HEK293T (cell line): ENCODE measurements at regions not wholly inside any gene's neighbourhood (a gene's known extent, or its start where the extent isn't known, plus 50 kb on each side); places are given as distances from the start of the nearest gene placed in this dataset.

ENCODE experiments used
- BHLHE40 ChIP-seq: fragments of 450-650 bp; IDR thresholded peaks from 2 replicates; pipeline ENCODE4 v1.6.1; 2016; ENCODE audit warnings: mild to moderate bottlenecking, moderate library complexity, borderline replicate concordance
- FOXM1 ChIP-seq: fragments of 450-650 bp; IDR thresholded peaks from 2 replicates; pipeline ENCODE4 v1.6.1; 2017; ENCODE audit warnings: mild to moderate bottlenecking, borderline replicate concordance
- TARDBP ChIP-seq: fragments of 450-650 bp; IDR thresholded peaks from 2 replicates; pipeline ENCODE4 v1.6.1; 2016

- TF ChIP-seq FOXM1 (no peak), TARDBP (no peak), BHLHE40 (no peak)
Measured at GRCh38 chr1:165129568-165130164, 226.8 kb downstream of the LMX1A start.
